K562 (cell line): ENCODE measurements at regions not wholly inside any gene's neighbourhood (a gene's known extent, or its start where the extent isn't known, plus 50 kb on each side); places are given as distances from the start of the nearest gene placed in this dataset.

Experiments used
- CTCF ChIP-seq, 3 experiments: IDR thresholded peaks in 2 of 3; conservative IDR thresholded peaks in 1 of 3; 2 replicates each; pipeline ENCODE4 v1.5.1; 2011 to 2012; ENCODE audit warnings: low read length in 3 of 3, mild to moderate bottlenecking in 3 of 3, control low read depth in 2 of 3, improper control_type of control experiment in 1 of 3, inconsistent platforms in 1 of 3, low read depth in 1 of 3, mixed read lengths in 1 of 3, moderate library complexity in 1 of 3; ENCODE audit not compliant: insufficient read depth in 2 of 3
- GABPB2 ChIP-seq: fragments of 250-450 bp; sonication (Bioruptor Pico); conservative IDR thresholded peaks from 2 replicates; pipeline ENCODE4 v1.5.1; 2021; ENCODE audit warnings: mild to moderate bottlenecking
- NR3C1 ChIP-seq: sonication (generic); formaldehyde crosslinking; IDR thresholded peaks from 2 replicates; pipeline ENCODE4 v1.8.1; 2022; ENCODE audit warnings: missing genetic modification reagents
- RFX7 ChIP-seq: fragments of 250-450 bp; sonication (Bioruptor Pico); IDR thresholded peaks from 2 replicates; pipeline ENCODE4 v1.5.1; 2021; ENCODE audit warnings: mild to moderate bottlenecking
- TF ChIP-seq, protein P1 (sequence below), 2 experiments: fragments of 450-650 bp in 1 of 2; sonication (generic) in 1 of 2; formaldehyde crosslinking in 1 of 2; IDR thresholded peaks in 1 of 2; conservative IDR thresholded peaks in 1 of 2; 2 replicates each; pipeline versions ENCODE4 v1.6.1 to v1.8.1; 2016 to 2023; ENCODE audit warnings: mild to moderate bottlenecking in 2 of 2, moderate library complexity in 2 of 2, inconsistent platforms in 1 of 2, missing genetic modification reagents in 1 of 2
- TF ChIP-seq, protein P2 (sequence below): IDR thresholded peaks from 2 replicates; pipeline ENCODE4 v1.6.1; 2016; ENCODE audit warnings: missing genetic modification characterization, missing compliant biosample characterization
- TF ChIP-seq, protein P3 (sequence below): sonication (generic); formaldehyde crosslinking; IDR thresholded peaks from 2 replicates; pipeline ENCODE4 v1.8.1; 2023; ENCODE audit warnings: mild to moderate bottlenecking, missing genetic modification reagents

DNA sequence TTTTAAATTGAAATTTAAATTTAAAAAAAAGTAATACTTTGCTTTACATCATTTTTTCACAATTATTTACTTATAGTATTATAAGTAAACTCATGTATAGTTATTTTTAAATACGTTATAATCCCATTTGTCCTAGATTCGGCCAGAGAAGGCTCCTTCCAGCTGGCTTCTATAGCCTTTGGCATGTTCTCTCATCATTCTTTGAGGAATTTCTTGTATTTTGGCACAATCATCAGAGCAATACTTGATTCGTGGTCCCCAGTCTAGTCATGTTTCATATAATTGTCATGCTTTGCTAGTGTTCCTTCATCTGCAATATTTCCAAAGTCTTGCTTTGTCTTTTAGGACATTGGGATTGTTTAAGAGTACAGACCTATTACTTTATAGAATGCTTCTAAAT, 1037.9 kb upstream of the AGA start:
- TF ChIP-seq, protein P1, sequence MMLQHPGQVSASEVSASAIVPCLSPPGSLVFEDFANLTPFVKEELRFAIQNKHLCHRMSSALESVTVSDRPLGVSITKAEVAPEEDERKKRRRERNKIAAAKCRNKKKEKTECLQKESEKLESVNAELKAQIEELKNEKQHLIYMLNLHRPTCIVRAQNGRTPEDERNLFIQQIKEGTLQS (IDR thresholded peaks at IDR 0.05): no peak
- TF ChIP-seq, protein P1 (CRISPR knock-in tag; conservative IDR thresholded peaks at IDR 0.05): no peak
- TF ChIP-seq GABPB2 (CRISPR knock-in tag) (no peak), CTCF (IDR thresholded peaks at IDR 0.05 in 2 of 3, conservative IDR thresholded peaks at IDR 0.05 in 1 of 3; ENCODE audit: insufficient read depth in 2 of 3, low read depth in 1 of 3, low read length in 3 of 3) (no peak), RFX7 (CRISPR knock-in tag) (no peak), NR3C1 (CRISPR knock-in tag) (no peak)
- TF ChIP-seq, protein P2, sequence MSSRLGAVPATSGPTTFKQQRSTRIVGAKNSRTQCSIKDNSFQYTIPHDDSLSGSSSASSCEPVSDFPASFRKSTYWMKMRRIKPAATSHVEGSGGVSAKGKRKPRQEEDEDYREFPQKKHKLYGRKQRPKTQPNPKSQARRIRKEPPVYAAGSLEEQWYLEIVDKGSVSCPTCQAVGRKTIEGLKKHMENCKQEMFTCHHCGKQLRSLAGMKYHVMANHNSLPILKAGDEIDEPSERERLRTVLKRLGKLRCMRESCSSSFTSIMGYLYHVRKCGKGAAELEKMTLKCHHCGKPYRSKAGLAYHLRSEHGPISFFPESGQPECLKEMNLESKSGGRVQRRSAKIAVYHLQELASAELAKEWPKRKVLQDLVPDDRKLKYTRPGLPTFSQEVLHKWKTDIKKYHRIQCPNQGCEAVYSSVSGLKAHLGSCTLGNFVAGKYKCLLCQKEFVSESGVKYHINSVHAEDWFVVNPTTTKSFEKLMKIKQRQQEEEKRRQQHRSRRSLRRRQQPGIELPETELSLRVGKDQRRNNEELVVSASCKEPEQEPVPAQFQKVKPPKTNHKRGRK (tag): no peak
- TF ChIP-seq, protein P3, sequence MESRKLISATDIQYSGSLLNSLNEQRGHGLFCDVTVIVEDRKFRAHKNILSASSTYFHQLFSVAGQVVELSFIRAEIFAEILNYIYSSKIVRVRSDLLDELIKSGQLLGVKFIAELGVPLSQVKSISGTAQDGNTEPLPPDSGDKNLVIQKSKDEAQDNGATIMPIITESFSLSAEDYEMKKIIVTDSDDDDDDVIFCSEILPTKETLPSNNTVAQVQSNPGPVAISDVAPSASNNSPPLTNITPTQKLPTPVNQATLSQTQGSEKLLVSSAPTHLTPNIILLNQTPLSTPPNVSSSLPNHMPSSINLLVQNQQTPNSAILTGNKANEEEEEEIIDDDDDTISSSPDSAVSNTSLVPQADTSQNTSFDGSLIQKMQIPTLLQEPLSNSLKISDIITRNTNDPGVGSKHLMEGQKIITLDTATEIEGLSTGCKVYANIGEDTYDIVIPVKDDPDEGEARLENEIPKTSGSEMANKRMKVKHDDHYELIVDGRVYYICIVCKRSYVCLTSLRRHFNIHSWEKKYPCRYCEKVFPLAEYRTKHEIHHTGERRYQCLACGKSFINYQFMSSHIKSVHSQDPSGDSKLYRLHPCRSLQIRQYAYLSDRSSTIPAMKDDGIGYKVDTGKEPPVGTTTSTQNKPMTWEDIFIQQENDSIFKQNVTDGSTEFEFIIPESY (CRISPR knock-in tag): no peak
